ENCODE measurements at regions not wholly inside any gene's neighbourhood (a gene's known extent, or its start where the extent isn't known, plus 50 kb on each side); places are given as distances from the start of the nearest gene placed in this dataset.

DNA sequence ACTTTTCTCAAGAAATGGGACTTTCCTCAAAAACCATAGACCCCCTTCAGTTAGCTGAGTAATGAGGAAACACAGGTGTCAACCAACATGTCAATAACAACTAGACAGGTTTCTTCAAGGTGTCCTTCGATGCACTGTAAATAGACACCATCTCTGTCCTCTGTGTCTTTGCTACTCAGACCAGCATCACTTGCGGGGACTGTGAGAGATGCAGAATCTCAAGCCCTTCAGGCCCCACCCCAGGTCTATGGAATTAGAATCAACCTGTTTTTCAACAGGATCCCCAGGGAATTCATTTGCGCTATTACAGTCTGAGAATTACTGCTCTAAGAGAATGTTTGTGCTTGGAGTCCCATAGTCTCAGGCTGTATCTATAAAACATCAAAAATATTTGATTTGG, 469.9 kb downstream of the COG6 start:
- TF ChIP-seq, protein P1, sequence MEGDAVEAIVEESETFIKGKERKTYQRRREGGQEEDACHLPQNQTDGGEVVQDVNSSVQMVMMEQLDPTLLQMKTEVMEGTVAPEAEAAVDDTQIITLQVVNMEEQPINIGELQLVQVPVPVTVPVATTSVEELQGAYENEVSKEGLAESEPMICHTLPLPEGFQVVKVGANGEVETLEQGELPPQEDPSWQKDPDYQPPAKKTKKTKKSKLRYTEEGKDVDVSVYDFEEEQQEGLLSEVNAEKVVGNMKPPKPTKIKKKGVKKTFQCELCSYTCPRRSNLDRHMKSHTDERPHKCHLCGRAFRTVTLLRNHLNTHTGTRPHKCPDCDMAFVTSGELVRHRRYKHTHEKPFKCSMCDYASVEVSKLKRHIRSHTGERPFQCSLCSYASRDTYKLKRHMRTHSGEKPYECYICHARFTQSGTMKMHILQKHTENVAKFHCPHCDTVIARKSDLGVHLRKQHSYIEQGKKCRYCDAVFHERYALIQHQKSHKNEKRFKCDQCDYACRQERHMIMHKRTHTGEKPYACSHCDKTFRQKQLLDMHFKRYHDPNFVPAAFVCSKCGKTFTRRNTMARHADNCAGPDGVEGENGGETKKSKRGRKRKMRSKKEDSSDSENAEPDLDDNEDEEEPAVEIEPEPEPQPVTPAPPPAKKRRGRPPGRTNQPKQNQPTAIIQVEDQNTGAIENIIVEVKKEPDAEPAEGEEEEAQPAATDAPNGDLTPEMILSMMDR (IDR thresholded peaks at IDR 0.05) = no peak

DNA sequence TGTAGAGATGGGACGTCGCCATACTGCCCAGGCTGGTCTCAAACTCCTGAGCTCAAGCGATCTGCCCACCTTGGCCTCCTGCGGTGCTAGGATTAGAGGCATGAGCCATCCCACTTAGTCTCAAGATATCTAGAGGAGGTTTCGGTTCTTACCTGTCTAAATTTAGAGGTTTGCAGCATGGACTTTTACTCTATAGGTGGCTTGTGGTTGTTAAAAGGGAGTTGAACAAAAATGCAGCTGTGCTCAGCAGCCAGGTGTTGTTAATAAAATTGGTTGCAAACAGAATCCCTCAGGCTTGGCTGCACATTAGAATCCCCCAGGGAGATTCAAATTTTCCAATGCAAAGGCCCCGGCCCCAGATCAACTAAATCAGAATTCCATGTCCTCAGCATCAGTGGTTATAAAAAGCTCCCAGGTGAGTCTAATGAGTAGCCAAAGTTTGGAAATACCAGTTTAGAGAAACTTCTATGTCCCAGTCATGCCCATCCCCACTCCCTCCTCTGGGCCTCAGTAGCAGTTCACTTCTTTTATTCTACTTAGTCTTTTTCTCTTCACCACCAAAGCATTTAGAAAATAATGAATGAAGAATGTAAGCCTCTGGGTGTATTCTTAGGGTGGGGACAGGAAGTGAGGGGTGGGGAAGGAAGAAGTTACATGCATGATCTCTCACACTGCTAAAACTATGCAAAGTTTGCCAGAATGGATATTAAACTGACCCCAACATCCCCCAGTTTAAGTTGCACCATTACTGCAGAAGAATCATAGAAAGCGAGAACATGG, 471.0 kb downstream of the COG6 start:
- TF ChIP-seq, protein P1 (IDR thresholded peaks at IDR 0.05) = no peak

DNA sequence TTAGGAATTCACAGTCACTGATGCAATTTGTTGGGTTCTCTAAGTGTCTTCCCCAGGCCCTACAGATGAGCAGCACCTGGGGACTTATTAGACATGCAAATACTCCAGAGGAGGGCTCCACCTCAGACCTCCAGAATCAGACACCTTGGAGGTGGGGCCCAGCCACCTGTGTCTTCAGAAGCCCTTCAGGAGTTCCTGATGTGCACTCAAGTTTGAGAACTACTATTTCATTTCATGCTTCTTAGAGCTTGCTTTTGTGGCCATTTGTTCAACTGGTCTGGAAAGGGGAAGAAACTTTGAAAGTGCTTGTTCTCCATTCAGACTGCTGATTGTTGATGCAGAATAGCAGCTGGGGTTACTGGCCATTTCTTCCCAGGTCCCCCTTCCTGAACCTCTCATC, 472.0 kb downstream of the COG6 start:
- TF ChIP-seq, protein P1 (IDR thresholded peaks at IDR 0.05) = no peak

DNA sequence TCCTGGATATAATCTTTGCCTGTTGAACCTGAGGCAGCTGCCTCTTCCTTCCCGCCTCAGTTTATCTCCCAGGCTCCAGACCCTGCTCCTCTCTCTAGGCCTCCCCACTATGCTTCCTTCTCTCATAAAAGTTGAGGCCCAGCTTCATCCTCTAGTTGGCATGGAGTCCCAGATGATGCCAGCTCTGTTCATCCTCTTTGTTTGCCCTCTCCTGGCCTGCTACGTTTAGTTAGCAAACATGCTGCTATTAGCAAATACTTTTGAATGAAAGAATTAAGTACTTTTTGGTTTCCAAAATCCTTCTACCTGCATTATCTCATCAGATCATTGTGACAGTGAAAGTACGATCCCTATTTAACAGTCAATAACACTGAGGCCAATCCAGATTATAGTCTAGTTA, 472.5 kb downstream of the COG6 start:
- TF ChIP-seq, protein P1 (IDR thresholded peaks at IDR 0.05) = no peak

DNA sequence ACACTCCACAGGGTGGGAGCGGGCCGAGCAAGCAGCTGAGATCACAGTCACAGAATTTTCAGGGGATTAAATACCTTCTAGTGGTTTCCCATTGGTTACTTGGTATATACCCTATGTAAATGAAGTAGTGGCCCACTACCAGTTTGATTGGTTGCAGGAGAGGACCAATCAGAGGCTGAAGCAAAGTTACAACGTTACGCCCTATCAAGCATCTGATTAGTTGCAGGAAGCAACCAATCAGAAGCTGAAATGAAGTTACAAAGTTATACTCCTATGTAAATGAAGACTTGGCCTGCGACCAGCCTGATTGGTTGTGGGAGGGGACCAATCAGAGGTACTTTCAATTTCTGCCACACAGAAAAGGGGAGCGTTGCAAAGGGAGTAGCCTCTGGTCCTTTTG, 474.0 kb downstream of the COG6 start:
- TF ChIP-seq, protein P1 (IDR thresholded peaks at IDR 0.05) = no peak

DNA sequence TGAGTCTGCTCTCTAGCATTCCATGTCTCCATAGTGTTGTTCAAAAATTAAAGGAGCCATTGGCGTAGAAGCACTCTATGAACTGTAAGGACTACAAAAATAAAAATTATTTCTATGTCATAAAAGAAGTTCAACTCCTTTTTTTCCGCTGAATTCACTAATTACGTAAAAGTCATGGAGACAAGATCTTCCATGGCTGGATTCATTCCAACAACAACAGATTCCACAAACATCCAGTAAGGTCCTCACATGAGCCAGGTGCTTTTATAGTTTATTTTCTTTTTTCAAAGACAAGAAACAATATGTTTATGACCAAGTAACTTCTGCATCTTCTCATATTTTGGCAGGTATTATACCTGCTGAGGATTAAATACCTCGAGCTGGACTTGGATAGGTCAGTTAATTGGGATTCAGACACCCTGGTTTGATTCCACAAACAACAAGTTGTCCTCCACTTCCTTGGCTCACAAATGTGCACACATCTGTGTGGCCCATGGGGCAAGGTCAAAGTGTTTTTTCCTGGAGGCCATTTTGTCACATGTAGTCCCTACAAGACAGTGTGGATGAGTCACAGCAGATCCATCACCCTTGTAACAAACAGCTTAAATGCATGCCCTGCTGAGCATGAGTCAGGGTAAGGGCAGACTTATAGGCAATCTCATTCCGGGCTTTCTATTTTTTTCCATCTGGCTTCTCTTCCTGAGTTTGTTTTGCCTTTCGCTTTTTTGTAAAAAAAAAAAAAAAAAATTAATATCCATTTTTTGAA, 475.6 kb downstream of the COG6 start:
- TF ChIP-seq, protein P1 (IDR thresholded peaks at IDR 0.05) = no peak

DNA sequence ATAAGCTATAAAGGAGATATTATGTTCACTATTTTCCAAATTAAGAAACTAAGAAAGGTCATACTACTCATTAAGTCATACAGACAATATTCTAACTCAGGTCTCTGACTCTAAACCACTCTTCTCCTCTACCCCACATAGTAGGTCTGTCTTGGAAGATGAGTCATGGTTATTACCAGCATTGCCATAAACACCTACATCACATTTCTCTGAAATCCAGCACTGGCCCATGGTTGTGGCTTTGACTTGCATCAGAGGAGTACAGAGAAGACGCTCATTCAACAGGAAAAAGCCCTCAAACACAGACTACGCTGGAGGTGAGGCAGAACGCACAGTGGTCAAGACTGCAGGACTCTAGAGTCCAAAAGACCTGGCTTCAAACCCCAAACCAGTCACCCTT, 476.8 kb downstream of the COG6 start:
- TF ChIP-seq, protein P1 (IDR thresholded peaks at IDR 0.05) = no peak
